GM18520 (cell line): ENCODE measurements at regions not wholly inside any gene's neighbourhood (a gene's known extent, or its start where the extent isn't known, plus 50 kb on each side); places are given as distances from the start of the nearest gene placed in this dataset.
A peak's percentile ranks its signal among the peaks of the same experiment; 100 is the strongest.
"Not testable (repeated sequence)": the region's sequence is repeated elsewhere in the genome, so short reads cannot be mapped to it uniquely, and the experiment has no call there.

Experiments used
- ATAC-seq: cut with Tn5 transposase; IDR thresholded peaks from one replicate; pipeline ENCODE4 v1.9.1; 2021; ENCODE audit not compliant: unreplicated experiment

- ATAC-seq: no peak
Observed at GRCh38 chr5:130350131-130350530, 445.9 kb downstream of the CHSY3 start.

- ATAC-seq: no peak
Observed at GRCh38 chr5:130337179-130337888, 433.1 kb downstream of the CHSY3 start.

- ATAC-seq: no peak
Observed at GRCh38 chr5:130335117-130335516, 430.9 kb downstream of the CHSY3 start.

GRCh38 chr5:130333089-130333488 lies 428.8 kb downstream of the CHSY3 start:
- no peak for ATAC-seq

- no peak for ATAC-seq
Observed at GRCh38 chr5:130331332-130331731, 427.1 kb downstream of the CHSY3 start.

GRCh38 chr5:130324953-130325671 lies 420.8 kb downstream of the CHSY3 start:
- ATAC-seq: no peak

- peak; percentile 100 for ATAC-seq
Observed at GRCh38 chr5:130323804-130324454, 419.7 kb downstream of the CHSY3 start.

GRCh38 chr5:130321931-130322330 lies 417.7 kb downstream of the CHSY3 start:
- no peak for ATAC-seq

GRCh38 chr5:130316971-130317680 lies 412.9 kb downstream of the CHSY3 start:
- ATAC-seq: peak; percentile 70

GRCh38 chr5:130295235-130295634 lies 391.0 kb downstream of the CHSY3 start:
- no peak for ATAC-seq

- ATAC-seq: not testable (repeated sequence)
Observed at GRCh38 chr5:130294798-130295197, 390.5 kb downstream of the CHSY3 start.

GRCh38 chr5:130290219-130290618 lies 386.0 kb downstream of the CHSY3 start:
- ATAC-seq: no peak

- no peak for ATAC-seq
Observed at GRCh38 chr5:130289132-130290088, 385.1 kb downstream of the CHSY3 start.

GRCh38 chr5:130287438-130287837 lies 383.2 kb downstream of the CHSY3 start:
- no peak for ATAC-seq

- ATAC-seq: no peak
Observed at GRCh38 chr5:130286971-130287370, 382.7 kb downstream of the CHSY3 start.

GRCh38 chr5:130282049-130282448 lies 377.8 kb downstream of the CHSY3 start:
- ATAC-seq: no peak

GRCh38 chr5:130280528-130281217 lies 376.4 kb downstream of the CHSY3 start:
- ATAC-seq: no peak

GRCh38 chr5:130279386-130279785 lies 375.1 kb downstream of the CHSY3 start:
- ATAC-seq: no peak

- ATAC-seq: no peak
Observed at GRCh38 chr5:130278136-130278535, 373.9 kb downstream of the CHSY3 start.

GRCh38 chr5:130277522-130277921 lies 373.3 kb downstream of the CHSY3 start:
- no peak for ATAC-seq
